ENCODE measurements at regions not wholly inside any gene's neighbourhood (a gene's known extent, or its start where the extent isn't known, plus 50 kb on each side); places are given as distances from the start of the nearest gene placed in this dataset.

DNA sequence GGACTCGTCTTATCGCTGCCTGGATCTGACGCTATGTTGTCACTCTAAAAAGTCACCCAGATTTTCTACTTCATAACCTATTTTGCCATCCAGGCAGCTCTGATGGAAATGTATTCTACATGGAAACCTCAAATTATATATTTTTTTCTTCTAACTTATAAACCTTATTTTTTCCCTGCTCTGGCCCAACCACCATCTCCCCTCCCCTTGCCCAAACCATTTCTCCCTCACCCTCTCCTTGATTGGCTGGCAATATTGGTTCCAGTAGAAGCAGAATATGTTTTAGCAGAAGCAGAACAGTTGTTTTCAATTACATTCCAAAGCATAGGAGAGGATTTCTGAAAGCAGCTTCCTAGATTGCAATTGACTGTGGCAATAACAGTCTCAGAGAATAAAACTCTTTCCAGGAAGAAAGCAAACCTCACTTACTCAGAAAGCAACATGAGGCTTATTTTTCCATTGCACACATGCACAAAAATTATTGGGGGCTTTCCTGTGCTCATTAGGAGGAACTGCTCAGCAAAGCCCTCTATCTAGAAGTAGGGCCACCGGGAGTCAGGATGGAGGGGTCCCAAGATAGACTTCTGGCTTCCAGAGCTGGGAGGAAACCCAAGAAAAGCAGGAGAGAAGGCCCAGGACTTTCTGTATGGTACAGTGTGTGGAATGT, 191.8 kb downstream of the ESM1 start:
- TF ChIP-seq RCOR1 (IDR thresholded peaks at IDR 0.05; ENCODE audit: low read length) (no peak), YY1 (IDR thresholded peaks at IDR 0.05; ENCODE audit: low read depth) (no peak)
- no peaks in the 10 kb centered on the region for H4K20me1 ChIP-seq (ENCODE audit: insufficient read depth)
- H3K79me2 ChIP-seq (ENCODE audit: insufficient read depth), result no peaks in the 10 kb centered on the region
- H3K36me3 ChIP-seq (replicated peaks in 1 of 2; ENCODE audit: control insufficient read depth in 1 of 2, insufficient read depth in 2 of 2, low read length in 1 of 2), result no peaks in the 10 kb centered on the region
- H3F3A ChIP-seq (replicated peaks; ENCODE audit: insufficient read depth), result no peaks in the 10 kb centered on the region
- no peaks in the 10 kb centered on the region for H3K9me3 ChIP-seq
- H2AFZ ChIP-seq (ENCODE audit: low read depth), result no peak overlapping the region
- CTCF ChIA-PET, result interaction anchor here (1.6 to 3.3 kb wide), 2 partner anchors 18 to 276 kb away, joined by 3 to 16 read pairs; partner anchors contain the start of gene SNX18
- H3K9me2 ChIP-seq, result no peaks in the 10 kb centered on the region
- POLR2A ChIA-PET, result no interaction called here
- H3K4me2 ChIP-seq, result no peak overlapping the region
- no peaks in the 10 kb centered on the region; the same call in 1 of the 2 replicates for H3K27me3 ChIP-seq (ENCODE audit: insufficient read depth)
- 74% methylated on average over 4 of the region's 4 CpGs for WGBS (ENCODE audit: low lambda C conversion rate)
- no peak for DNase-seq
- H3K27ac ChIP-seq (ENCODE audit: low read depth in 2 of 2, low read length in 1 of 2), result no peak overlapping the region
- no peak overlapping the region for H3K9ac ChIP-seq
- no peaks in the 10 kb centered on the region for H3K4me1 ChIP-seq (ENCODE audit: control insufficient read depth in 1 of 2, insufficient read depth in 2 of 2, low read depth in 1 of 2, low read length in 1 of 2)
- no peak overlapping the region for H3K4me3 ChIP-seq (ENCODE audit: low read depth in 2 of 2, low read length in 1 of 2)

DNA sequence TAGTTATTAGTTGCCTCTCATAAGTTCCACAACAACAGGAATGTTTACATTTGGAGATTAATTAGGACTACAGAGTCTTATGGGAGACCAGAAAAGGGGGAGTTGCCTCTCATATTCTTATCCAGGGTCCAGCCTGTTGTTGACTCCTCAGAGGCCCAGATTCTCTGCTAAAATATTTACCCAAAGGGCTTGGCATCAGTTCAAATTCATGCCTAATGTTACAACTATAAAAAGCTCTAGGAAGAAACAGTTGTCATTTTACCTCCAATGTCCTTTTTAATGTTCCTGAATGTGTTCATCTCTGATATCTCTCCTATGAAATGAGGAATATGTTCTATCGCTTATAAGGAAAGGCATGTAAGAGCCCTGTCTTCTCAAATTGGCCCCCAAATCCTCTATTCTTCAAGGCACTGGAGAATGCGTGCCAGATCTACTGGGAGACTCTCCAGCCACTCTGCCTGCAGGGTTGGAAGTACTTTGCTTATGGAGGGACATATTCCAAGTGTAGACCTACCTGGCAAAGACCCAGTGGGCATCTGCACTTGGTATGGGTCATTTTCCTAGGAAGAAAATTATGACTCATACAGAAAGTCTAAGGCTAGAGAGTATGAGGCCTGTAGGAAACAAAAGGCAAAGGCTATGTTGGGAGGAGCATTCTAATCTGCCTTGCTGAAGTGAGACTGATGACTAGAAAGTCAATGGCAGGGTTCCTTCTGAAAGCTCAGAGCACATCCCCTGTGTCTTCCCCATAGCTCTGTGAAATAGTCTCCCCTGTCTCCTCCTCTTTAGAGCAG, 192.6 kb downstream of the ESM1 start:
- TF ChIP-seq RXRA (IDR thresholded peaks at IDR 0.05; ENCODE audit: borderline replicate concordance, low read depth) (no peak), TCF12 (IDR thresholded peaks at IDR 0.05) (no peak), FOXM1 (IDR thresholded peaks at IDR 0.05; ENCODE audit: low read depth) (no peak), CTCF (IDR thresholded peaks at IDR 0.05) (no peak), RFX5 (IDR thresholded peaks at IDR 0.05; ENCODE audit: low read length) (no peak), FOSL2 (IDR thresholded peaks at IDR 0.05; ENCODE audit: borderline replicate concordance, low read depth) (no peak; the same call in 1 of the 2 replicates), TAF1 (IDR thresholded peaks at IDR 0.05; ENCODE audit: borderline replicate concordance, low read depth, low read length) (no peak), MEF2A (IDR thresholded peaks at IDR 0.05; ENCODE audit: borderline replicate concordance, low read depth) (no peak), YY1 (IDR thresholded peaks at IDR 0.05; ENCODE audit: low read depth) (no peak), NFIC (IDR thresholded peaks at IDR 0.05; ENCODE audit: borderline replicate concordance) (no peak), NRF1 (IDR thresholded peaks at IDR 0.05; ENCODE audit: low read depth, low read length) (no peak), TEAD4 (IDR thresholded peaks at IDR 0.05; ENCODE audit: borderline replicate concordance, insufficient read depth) (no peak), USF1 (IDR thresholded peaks at IDR 0.05; ENCODE audit: borderline replicate concordance, low read depth) (no peak), FOXJ3 (CRISPR knock-in tag; IDR thresholded peaks at IDR 0.05) (no peak), GATA2 (CRISPR knock-in tag; IDR thresholded peaks at IDR 0.05) (no peak), RAD21 (IDR thresholded peaks at IDR 0.05; ENCODE audit: low read length) (no peak), JUND (IDR thresholded peaks at IDR 0.05) (no peak), SIN3A (IDR thresholded peaks at IDR 0.05; ENCODE audit: borderline replicate concordance, low read depth, low read length) (no peak), EP300 (IDR thresholded peaks at IDR 0.05; ENCODE audit: borderline replicate concordance in 1 of 2, low read depth in 1 of 2, low read length in 1 of 2) (no peak), PBX3 (IDR thresholded peaks at IDR 0.05) (no peak)
- no peaks in the 10 kb centered on the region for H3K79me2 ChIP-seq (ENCODE audit: insufficient read depth)
- DNase-seq, result no peak

More for the DNA sequence above, 192.6 kb downstream of the ESM1 start:
- no peak overlapping the region for H2AFZ ChIP-seq (ENCODE audit: low read depth)
- H3K4me2 ChIP-seq, result no peak overlapping the region
- H3K27ac ChIP-seq (ENCODE audit: low read depth in 2 of 2, low read length in 1 of 2), result no peak overlapping the region
- no peaks in the 10 kb centered on the region for H4K20me1 ChIP-seq (ENCODE audit: insufficient read depth)
- WGBS (ENCODE audit: low lambda C conversion rate), result 41% methylated on average over 2 of the region's 2 CpGs
- no peaks in the 10 kb centered on the region for H3K9me2 ChIP-seq
- no peaks in the 10 kb centered on the region; the same call in 1 of the 2 replicates for H3K27me3 ChIP-seq (ENCODE audit: insufficient read depth)
- no peaks in the 10 kb centered on the region for H3K36me3 ChIP-seq (replicated peaks in 1 of 2; ENCODE audit: control insufficient read depth in 1 of 2, insufficient read depth in 2 of 2, low read length in 1 of 2)
- H3K4me3 ChIP-seq (ENCODE audit: low read depth in 2 of 2, low read length in 1 of 2), result no peak overlapping the region
- CTCF ChIA-PET, result no interaction called here
- no peaks in the 10 kb centered on the region for H3K9me3 ChIP-seq
- no peaks in the 10 kb centered on the region for H3K4me1 ChIP-seq (ENCODE audit: control insufficient read depth in 1 of 2, insufficient read depth in 2 of 2, low read depth in 1 of 2, low read length in 1 of 2)
- POLR2A ChIA-PET, result no interaction called here
- H3F3A ChIP-seq (replicated peaks; ENCODE audit: insufficient read depth), result no peaks in the 10 kb centered on the region
- no peak overlapping the region for H3K9ac ChIP-seq

Data from SK-N-SH (cell line).